IMR-90 (cell line): ENCODE measurements at regions not wholly inside any gene's neighbourhood (a gene's known extent, or its start where the extent isn't known, plus 50 kb on each side); places are given as distances from the start of the nearest gene placed in this dataset.

Experiments
- ATAC-seq: fragments of 200-7000 bp; cut with Tn5 transposase; 2 replicates; pipeline ENCODE4 v1.9.1; 2020; ENCODE audit warnings: low read depth, mild to moderate bottlenecking, moderate library complexity
- BruUV-seq: library from RNA; stranded (reverse); fragments of 400-500 nt; replicated peaks from 2 replicates; lab custom pipeline; 2021; lab: Mats Ljungman, UMichigan
- CTCF ChIA-PET: fragments of 300-600 bp; formaldehyde crosslinking; extraction: SDS; loops from one replicate; lab custom pipeline; 2021; ENCODE audit warnings: antibody characterized with exemption; lab: Yijun Ruan, JAX
- POLR2A ChIA-PET: fragments of 300-600 bp; sonication (Branson Sonifier 250); formaldehyde crosslinking; loops from one replicate; lab custom pipeline; 2022; ENCODE audit warnings: antibody characterized with exemption; ENCODE audit not compliant: unreplicated experiment; lab: Charles Lee
- DNase-seq: peaks from one replicate; pipeline ENCODE4 v3.0.0; 2013
- H2AFZ ChIP-seq: replicated peaks from 2 replicates; pipeline ENCODE3; 2013; ENCODE audit warnings: low read length, mild to moderate bottlenecking; ENCODE audit not compliant: poor library complexity
- H2AK5ac ChIP-seq: 2 replicates; pipeline ENCODE4 v1.6.1; 2013; ENCODE audit warnings: low read depth, low read length, inconsistent platforms
- H2AK9ac ChIP-seq: replicated peaks from 2 replicates; pipeline ENCODE3; 2013; ENCODE audit warnings: mild to moderate bottlenecking, low read depth, low read length, moderate library complexity; ENCODE audit not compliant: poor library complexity
- H2BK120ac ChIP-seq: 2 replicates; pipeline ENCODE4 v1.6.1; 2013; ENCODE audit warnings: low read depth, low read length, inconsistent platforms
- H2BK15ac ChIP-seq: 3 replicates; pipeline ENCODE4 v1.6.1; 2013; ENCODE audit warnings: low read depth, low read length, inconsistent platforms
- H2BK20ac ChIP-seq: 2 replicates; pipeline ENCODE4 v1.6.1; 2013; ENCODE audit warnings: low read depth, mild to moderate bottlenecking, inconsistent platforms, low read length, moderate library complexity
- H2BK5ac ChIP-seq: 2 replicates; pipeline ENCODE4 v1.6.1; 2013; ENCODE audit warnings: mild to moderate bottlenecking, low read depth, low read length, inconsistent platforms; ENCODE audit not compliant: poor library complexity, severe bottlenecking
- H3K14ac ChIP-seq: replicated peaks from 2 replicates; pipeline ENCODE4 v1.6.1; 2013; ENCODE audit warnings: low read depth, low read length, inconsistent platforms
- H3K18ac ChIP-seq: 2 replicates; pipeline ENCODE4 v1.6.1; 2013; ENCODE audit warnings: low read depth, low read length, control low read depth
- H3K23ac ChIP-seq: 2 replicates; pipeline ENCODE4 v1.6.1; 2013; ENCODE audit warnings: low read depth, low read length, inconsistent platforms
- H3K27ac ChIP-seq: 2 replicates; pipeline ENCODE4 v1.5.1; 2013; ENCODE audit warnings: mild to moderate bottlenecking, control low read depth, low read length; ENCODE audit not compliant: insufficient read depth
- H3K27me3 ChIP-seq: 2 replicates; pipeline ENCODE4 v1.6.1; 2013; ENCODE audit warnings: low read length; ENCODE audit not compliant: control insufficient read depth, insufficient read depth
- H3K36me3 ChIP-seq: 2 replicates; pipeline ENCODE4 v1.6.1; 2013; ENCODE audit warnings: low read length, mixed read lengths; ENCODE audit not compliant: control insufficient read depth, insufficient read depth
- H3K4ac ChIP-seq: 2 replicates; pipeline ENCODE4 v1.6.1; 2013; ENCODE audit warnings: low read depth, low read length, inconsistent platforms
- H3K4me1 ChIP-seq: 2 replicates; pipeline ENCODE4 v1.6.1; 2013; ENCODE audit warnings: low read length, mixed read lengths; ENCODE audit not compliant: control insufficient read depth, insufficient read depth
- H3K4me2 ChIP-seq: 2 replicates; pipeline ENCODE4 v1.6.1; 2013; ENCODE audit warnings: low read depth, mild to moderate bottlenecking, control low read depth, low read length, moderate library complexity
- H3K4me3 ChIP-seq: 2 replicates; pipeline ENCODE4 v1.5.1; 2013; ENCODE audit warnings: low read depth, mild to moderate bottlenecking, control low read depth, low read length, moderate library complexity; ENCODE audit not compliant: insufficient read depth
- H3K56ac ChIP-seq: 2 replicates; pipeline ENCODE4 v1.6.1; 2013; ENCODE audit warnings: low read length, inconsistent platforms; ENCODE audit not compliant: insufficient read depth; ENCODE audit errors: extremely low read depth
- H3K79me1 ChIP-seq, 2 experiments: 2 replicates each; pipeline ENCODE4 v1.6.1; 2013; ENCODE audit warnings: low read length in 2 of 2, inconsistent platforms in 1 of 2, low read depth in 1 of 2
- H3K9ac ChIP-seq: 2 replicates; pipeline ENCODE4 v1.6.1; 2013; ENCODE audit warnings: low read depth, low read length, control low read depth
- H3K9me1 ChIP-seq: 2 replicates; pipeline ENCODE4 v1.6.1; 2013; ENCODE audit warnings: low read length, inconsistent platforms; ENCODE audit not compliant: insufficient read depth
- H3K9me3 ChIP-seq: 2 replicates; pipeline ENCODE4 v1.6.1; 2013; ENCODE audit warnings: low read length; ENCODE audit not compliant: control insufficient read depth, insufficient read depth
- H4K20me1 ChIP-seq: 2 replicates; pipeline ENCODE4 v1.6.1; 2013; ENCODE audit warnings: low read length, inconsistent platforms; ENCODE audit not compliant: insufficient read depth
- H4K5ac ChIP-seq: 2 replicates; pipeline ENCODE4 v1.6.1; 2013; ENCODE audit warnings: mild to moderate bottlenecking, low read depth, low read length, control low read depth
- H4K8ac ChIP-seq, 2 experiments: 2 replicates each; pipeline ENCODE4 v1.6.1; 2013; ENCODE audit warnings: low read depth in 2 of 2, low read length in 2 of 2, control low read depth in 1 of 2, inconsistent platforms in 1 of 2
- H4K91ac ChIP-seq: 2 replicates; pipeline ENCODE4 v1.6.1; 2013; ENCODE audit warnings: low read depth, low read length, inconsistent platforms; ENCODE audit not compliant: insufficient read depth
- BHLHE40 ChIP-seq: fragments of 150-350 bp; IDR thresholded peaks from 2 replicates; pipeline ENCODE4 v1.6.1; 2016; ENCODE audit warnings: mild to moderate bottlenecking, low read depth, low read length
- CEBPB ChIP-seq: IDR thresholded peaks from 2 replicates; pipeline ENCODE4 v1.6.1; 2012; ENCODE audit warnings: low read depth, low read length, improper control_type of control experiment
- FOS ChIP-seq: fragments of 150-350 bp; IDR thresholded peaks from 2 replicates; pipeline ENCODE4 v1.6.1; 2016; ENCODE audit warnings: low read depth, low read length
- MAFK ChIP-seq: IDR thresholded peaks from 2 replicates; pipeline ENCODE4 v1.6.1; 2012; ENCODE audit warnings: low read depth, low read length, improper control_type of control experiment
- MXI1 ChIP-seq: IDR thresholded peaks from 2 replicates; pipeline ENCODE4 v1.6.1; 2012; ENCODE audit warnings: low read depth, mild to moderate bottlenecking, low read length, moderate library complexity, borderline replicate concordance
- POLR2A ChIP-seq: IDR thresholded peaks from 2 replicates; pipeline ENCODE4 v1.6.1; 2012; ENCODE audit warnings: mild to moderate bottlenecking, low read depth, low read length
- RCOR1 ChIP-seq: IDR thresholded peaks from 2 replicates; pipeline ENCODE4 v1.6.1; 2012; ENCODE audit warnings: mild to moderate bottlenecking, low read length, improper control_type of control experiment; ENCODE audit not compliant: insufficient replicate concordance
- RFX5 ChIP-seq: IDR thresholded peaks from 2 replicates; pipeline ENCODE4 v1.8.0; 2012; ENCODE audit warnings: low read depth, mild to moderate bottlenecking, low read length, moderate library complexity
- SMC3 ChIP-seq: fragments of 150-350 bp; IDR thresholded peaks from 2 replicates; pipeline ENCODE4 v1.6.1; 2016; ENCODE audit warnings: low read depth, mild to moderate bottlenecking, antibody characterized with exemption, low read length, moderate library complexity
- WGBS, 2 experiments: methylation state at CpG; one replicate each; pipeline versions ENCODE4 v1.1.5 to v1.1.7; 2013; ENCODE audit warnings: missing lambda C conversion rate in 2 of 2; ENCODE audit not compliant: insufficient read length in 1 of 2; ENCODE audit errors: extremely low coverage in 2 of 2; 5-methylcytosine and 5-hydroxymethylcytosine counted together
- dilution Hi-C: fragments of 300-500 bp; cut with HindIII; formaldehyde crosslinking; loops from one replicate; pipeline ENCODE4 v1.14.3; 2018; ENCODE audit warnings: low sequenced_read_pairs; ENCODE audit not compliant: unreplicated experiment
- in situ Hi-C: fragments of 300-500 bp; cut with MboI; formaldehyde crosslinking; loops from 3 replicates; pipeline ENCODE4 v1.14.3; 2019; ENCODE audit warnings: low sequenced_read_pairs, inconsistent platforms, mixed read lengths
- intact Hi-C: fragments of 100-400 bp; cut with micrococcal nuclease; formaldehyde crosslinking; loops from 2 replicates; pipeline ENCODE4 v1.10.0; 2022
- TF ChIP-seq, protein P1 (sequence below): conservative IDR thresholded peaks from 2 replicates; pipeline ENCODE4 v1.5.1; 2012; ENCODE audit warnings: mild to moderate bottlenecking, low read depth, low read length, improper control_type of control experiment
- TF ChIP-seq, protein P2 (sequence below): fragments of 150-350 bp; IDR thresholded peaks from 2 replicates; pipeline ENCODE4 v1.6.1; 2017; ENCODE audit warnings: mild to moderate bottlenecking, antibody characterized with exemption, low read length, low read depth
- TF ChIP-seq, protein P3 (sequence below): fragments of 150-350 bp; IDR thresholded peaks from 2 replicates; pipeline ENCODE4 v1.6.1; 2016; ENCODE audit warnings: low read depth, mild to moderate bottlenecking, low read length, moderate library complexity, borderline replicate concordance

DNA sequence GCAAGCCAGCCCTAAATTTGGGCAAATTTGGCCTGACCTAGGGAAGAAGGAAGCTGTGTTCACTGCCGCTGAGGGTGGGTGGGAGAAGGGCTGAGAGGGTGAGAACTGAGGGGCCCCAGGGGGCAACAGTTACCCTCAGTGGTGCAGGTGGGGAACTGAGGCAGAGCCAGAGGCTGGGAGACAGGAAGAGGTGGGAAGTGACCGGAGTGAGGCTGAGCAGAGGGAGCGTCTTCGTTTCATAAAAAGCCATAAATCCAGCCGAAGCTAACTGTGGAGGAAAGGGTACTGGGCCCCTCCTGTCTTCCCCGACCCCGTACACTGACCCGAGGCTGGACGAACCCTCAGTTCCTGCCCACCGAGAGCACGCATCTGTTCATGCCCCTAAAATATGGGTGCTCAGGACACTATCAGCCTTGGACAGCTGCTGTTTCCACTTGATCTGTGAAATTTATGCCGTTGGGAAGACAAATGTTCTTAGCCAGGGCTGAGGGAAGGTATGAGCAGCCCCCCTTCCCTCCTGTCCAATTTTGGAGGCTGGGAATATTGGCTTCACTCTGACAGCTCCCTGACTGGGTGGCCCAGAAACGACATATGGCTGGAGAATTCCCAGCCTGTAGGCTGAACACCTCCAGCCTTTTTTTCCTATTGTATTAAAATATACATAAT lies 116.5 kb downstream of the KIF26A start:
- Histone ChIP-seq H2BK20ac (no peak overlapping the region), H2AK5ac (no peak overlapping the region), H3K23ac (no peak overlapping the region), H3K14ac (no peak overlapping the region), H4K91ac (no peak overlapping the region), H4K8ac (no peak overlapping the region), H3K9ac (no peak overlapping the region), H3K4me3 (no peak overlapping the region), H3K18ac (no peak overlapping the region), H3K27me3 (no peaks in the 10 kb centered on the region), H3K4me2 (no peak overlapping the region), H3K4ac (no peak overlapping the region), H2AK9ac (no peak overlapping the region), H4K20me1 (no peaks in the 10 kb centered on the region), H3K36me3 (no peaks in the 10 kb centered on the region), H3K56ac (no peak overlapping the region), H3K79me1 (no peaks in the 10 kb centered on the region), H3K9me3 (peaks cover 43% of the 10 kb centered on the region), H2BK15ac (no peak overlapping the region), H2AFZ (no peak overlapping the region), H2BK120ac (no peak overlapping the region), H4K5ac (no peak overlapping the region), H3K9me1 (no peaks in the 10 kb centered on the region), H2BK5ac (no peak overlapping the region), H3K27ac (no peak overlapping the region), H3K4me1 (no peaks in the 10 kb centered on the region)
- 33% methylated on average over 1 of the region's 13 CpGs; no CpG with 5 or more reads in 1 of the 2 experiments for WGBS, 2 experiments
- TF ChIP-seq FOS = no peak
- no peak for TF ChIP-seq RFX5
- TF ChIP-seq RCOR1 = no peak
- no peak for TF ChIP-seq POLR2A
- TF ChIP-seq, protein P1, sequence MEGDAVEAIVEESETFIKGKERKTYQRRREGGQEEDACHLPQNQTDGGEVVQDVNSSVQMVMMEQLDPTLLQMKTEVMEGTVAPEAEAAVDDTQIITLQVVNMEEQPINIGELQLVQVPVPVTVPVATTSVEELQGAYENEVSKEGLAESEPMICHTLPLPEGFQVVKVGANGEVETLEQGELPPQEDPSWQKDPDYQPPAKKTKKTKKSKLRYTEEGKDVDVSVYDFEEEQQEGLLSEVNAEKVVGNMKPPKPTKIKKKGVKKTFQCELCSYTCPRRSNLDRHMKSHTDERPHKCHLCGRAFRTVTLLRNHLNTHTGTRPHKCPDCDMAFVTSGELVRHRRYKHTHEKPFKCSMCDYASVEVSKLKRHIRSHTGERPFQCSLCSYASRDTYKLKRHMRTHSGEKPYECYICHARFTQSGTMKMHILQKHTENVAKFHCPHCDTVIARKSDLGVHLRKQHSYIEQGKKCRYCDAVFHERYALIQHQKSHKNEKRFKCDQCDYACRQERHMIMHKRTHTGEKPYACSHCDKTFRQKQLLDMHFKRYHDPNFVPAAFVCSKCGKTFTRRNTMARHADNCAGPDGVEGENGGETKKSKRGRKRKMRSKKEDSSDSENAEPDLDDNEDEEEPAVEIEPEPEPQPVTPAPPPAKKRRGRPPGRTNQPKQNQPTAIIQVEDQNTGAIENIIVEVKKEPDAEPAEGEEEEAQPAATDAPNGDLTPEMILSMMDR = no peak
- no peak for TF ChIP-seq CEBPB
- TF ChIP-seq, protein P2, sequence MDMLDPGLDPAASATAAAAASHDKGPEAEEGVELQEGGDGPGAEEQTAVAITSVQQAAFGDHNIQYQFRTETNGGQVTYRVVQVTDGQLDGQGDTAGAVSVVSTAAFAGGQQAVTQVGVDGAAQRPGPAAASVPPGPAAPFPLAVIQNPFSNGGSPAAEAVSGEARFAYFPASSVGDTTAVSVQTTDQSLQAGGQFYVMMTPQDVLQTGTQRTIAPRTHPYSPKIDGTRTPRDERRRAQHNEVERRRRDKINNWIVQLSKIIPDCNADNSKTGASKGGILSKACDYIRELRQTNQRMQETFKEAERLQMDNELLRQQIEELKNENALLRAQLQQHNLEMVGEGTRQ = no peak
- TF ChIP-seq SMC3 = no peak
- TF ChIP-seq, protein P3, sequence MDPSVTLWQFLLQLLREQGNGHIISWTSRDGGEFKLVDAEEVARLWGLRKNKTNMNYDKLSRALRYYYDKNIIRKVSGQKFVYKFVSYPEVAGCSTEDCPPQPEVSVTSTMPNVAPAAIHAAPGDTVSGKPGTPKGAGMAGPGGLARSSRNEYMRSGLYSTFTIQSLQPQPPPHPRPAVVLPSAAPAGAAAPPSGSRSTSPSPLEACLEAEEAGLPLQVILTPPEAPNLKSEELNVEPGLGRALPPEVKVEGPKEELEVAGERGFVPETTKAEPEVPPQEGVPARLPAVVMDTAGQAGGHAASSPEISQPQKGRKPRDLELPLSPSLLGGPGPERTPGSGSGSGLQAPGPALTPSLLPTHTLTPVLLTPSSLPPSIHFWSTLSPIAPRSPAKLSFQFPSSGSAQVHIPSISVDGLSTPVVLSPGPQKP = no peak
- no peak for TF ChIP-seq MAFK
- TF ChIP-seq BHLHE40 = no peak
- no peak for TF ChIP-seq MXI1
- in situ Hi-C loops = no loop called here
- no TSS peak for BruUV-seq
- ChIA-PET CTCF (no interaction called here), POLR2A (no interaction called here)
- ATAC-seq (no peak), DNase-seq (no peak)
- intact Hi-C loops = no loop called here
- dilution Hi-C loops = no loop called here
